Duodenal mucosa (tissue), 2 donors: ENCODE measurements at regions not wholly inside any gene's neighbourhood (a gene's known extent, or its start where the extent isn't known, plus 50 kb on each side); places are given as distances from the start of the nearest gene placed in this dataset.

Experiments
- H3K27ac ChIP-seq: one replicate; pipeline ENCODE4 v1.7.0; 2013; ENCODE audit warnings: low read depth, low read length
- H3K27me3 ChIP-seq, 2 donors: one replicate each; pipeline ENCODE4 v1.7.0; 2013; ENCODE audit warnings: low read length in 2 of 2, control low read depth in 1 of 2; ENCODE audit not compliant: insufficient read depth in 2 of 2, control insufficient read depth in 1 of 2
- H3K36me3 ChIP-seq, 2 donors: one replicate each; pipeline ENCODE4 v1.7.0; 2013; ENCODE audit warnings: low read length in 2 of 2, control low read depth in 1 of 2; ENCODE audit not compliant: insufficient read depth in 2 of 2, control insufficient read depth in 1 of 2
- H3K4me1 ChIP-seq, 2 donors: one replicate each; pipeline ENCODE4 v1.7.0; 2013; ENCODE audit warnings: low read length in 2 of 2, control low read depth in 1 of 2; ENCODE audit not compliant: insufficient read depth in 2 of 2, control insufficient read depth in 1 of 2
- H3K4me3 ChIP-seq, 2 donors: one replicate each; pipeline ENCODE4 v1.7.0; 2013; ENCODE audit warnings: low read length in 2 of 2, low read depth in 1 of 2
- H3K9ac ChIP-seq, 2 donors: one replicate each; pipeline ENCODE4 v1.7.0; 2013; ENCODE audit warnings: low read length in 2 of 2, low read depth in 1 of 2
- H3K9me3 ChIP-seq, 2 donors: one replicate each; pipeline ENCODE4 v1.7.0; 2013; ENCODE audit warnings: low read length in 2 of 2, control low read depth in 1 of 2; ENCODE audit not compliant: control insufficient read depth in 1 of 2

- H3K27me3 ChIP-seq, result no peaks in the 10 kb centered on the region
- no peaks in the 10 kb centered on the region for H3K9me3 ChIP-seq
- no peak overlapping the region for H3K27ac ChIP-seq
- no peaks in the 10 kb centered on the region for H3K4me1 ChIP-seq
- H3K9ac ChIP-seq, result no peak overlapping the region
- no peaks in the 10 kb centered on the region for H3K36me3 ChIP-seq
- no peak overlapping the region for H3K4me3 ChIP-seq
Measured at GRCh38 chr5:35438288-35438687, 179.4 kb upstream of the SPEF2 start.

GRCh38 chr5:35436400-35437057 lies 181.1 kb upstream of the SPEF2 start:
- no peak overlapping the region for H3K9ac ChIP-seq
- H3K9me3 ChIP-seq, result no peaks in the 10 kb centered on the region
- H3K4me1 ChIP-seq, result no peaks in the 10 kb centered on the region
- no peaks in the 10 kb centered on the region for H3K36me3 ChIP-seq
- no peaks in the 10 kb centered on the region for H3K27me3 ChIP-seq
- no peak overlapping the region for H3K4me3 ChIP-seq
- no peak overlapping the region for H3K27ac ChIP-seq

GRCh38 chr5:35430381-35431162 lies 187.1 kb upstream of the SPEF2 start:
- Histone ChIP-seq H3K36me3 (no peaks in the 10 kb centered on the region), H3K9me3 (no peaks in the 10 kb centered on the region), H3K9ac (no peak overlapping the region), H3K4me3 (no peak overlapping the region), H3K27ac (no peak overlapping the region), H3K4me1 (no peaks in the 10 kb centered on the region), H3K27me3 (no peaks in the 10 kb centered on the region)

- Histone ChIP-seq H3K36me3 (no peaks in the 10 kb centered on the region), H3K4me1 (peaks cover 0 to 4% of the 10 kb centered on the region in 2 donors), H3K9me3 (no peaks in the 10 kb centered on the region), H3K27ac (no peak overlapping the region), H3K9ac (no peak overlapping the region), H3K27me3 (no peaks in the 10 kb centered on the region), H3K4me3 (no peak overlapping the region)
Measured at GRCh38 chr5:35420200-35420599, 189.9 kb upstream of the PRLR start.

GRCh38 chr5:35417040-35417439 lies 186.8 kb upstream of the PRLR start:
- Histone ChIP-seq H3K9ac (no peak overlapping the region), H3K36me3 (no peaks in the 10 kb centered on the region), H3K4me3 (no peak overlapping the region), H3K27me3 (no peaks in the 10 kb centered on the region), H3K4me1 (peaks cover 0 to 4% of the 10 kb centered on the region in 2 donors), H3K9me3 (no peaks in the 10 kb centered on the region), H3K27ac (no peak overlapping the region)

GRCh38 chr5:35416217-35416988 lies 186.1 kb upstream of the PRLR start:
- Histone ChIP-seq H3K27me3 (no peaks in the 10 kb centered on the region), H3K4me3 (no peak overlapping the region), H3K4me1 (peaks cover 0 to 4% of the 10 kb centered on the region in 2 donors), H3K27ac (no peak overlapping the region), H3K9ac (no peak overlapping the region), H3K9me3 (no peaks in the 10 kb centered on the region), H3K36me3 (no peaks in the 10 kb centered on the region)

GRCh38 chr5:35415309-35415708 lies 185.0 kb upstream of the PRLR start:
- Histone ChIP-seq H3K9me3 (no peaks in the 10 kb centered on the region), H3K27me3 (no peaks in the 10 kb centered on the region), H3K36me3 (no peaks in the 10 kb centered on the region), H3K27ac (no peak overlapping the region), H3K9ac (no peak overlapping the region), H3K4me3 (no peak overlapping the region), H3K4me1 (peaks cover 0 to 4% of the 10 kb centered on the region in 2 donors)

- no peak overlapping the region for H3K27ac ChIP-seq
- no peak overlapping the region for H3K4me3 ChIP-seq
- H3K9me3 ChIP-seq, result no peaks in the 10 kb centered on the region
- no peak overlapping the region for H3K9ac ChIP-seq
- H3K4me1 ChIP-seq, result no peaks in the 10 kb centered on the region
- H3K27me3 ChIP-seq, result no peaks in the 10 kb centered on the region
- H3K36me3 ChIP-seq, result no peaks in the 10 kb centered on the region
Measured at GRCh38 chr5:35409361-35409760, 179.1 kb upstream of the PRLR start.

GRCh38 chr5:35408146-35408545 lies 177.9 kb upstream of the PRLR start:
- Histone ChIP-seq H3K9ac (no peak overlapping the region), H3K9me3 (no peaks in the 10 kb centered on the region), H3K27ac (no peak overlapping the region), H3K27me3 (no peaks in the 10 kb centered on the region), H3K4me1 (no peaks in the 10 kb centered on the region), H3K36me3 (no peaks in the 10 kb centered on the region), H3K4me3 (no peak overlapping the region)

- Histone ChIP-seq H3K9me3 (no peaks in the 10 kb centered on the region), H3K27me3 (no peaks in the 10 kb centered on the region), H3K36me3 (no peaks in the 10 kb centered on the region), H3K27ac (no peak overlapping the region), H3K9ac (no peak overlapping the region), H3K4me1 (no peaks in the 10 kb centered on the region), H3K4me3 (no peak overlapping the region)
Measured at GRCh38 chr5:35407697-35408096, 177.4 kb upstream of the PRLR start.
